Skeletal muscle cell (primary cell): ENCODE measurements at regions not wholly inside any gene's neighbourhood (a gene's known extent, or its start where the extent isn't known, plus 50 kb on each side); places are given as distances from the start of the nearest gene placed in this dataset.

ENCODE experiments used
- DNase-seq: peaks from one replicate; pipeline ENCODE4 v3.0.0-alpha.2; 2010; ENCODE audit warnings: low read depth
- H3K4me3 ChIP-seq: 2 replicates; pipeline ENCODE4 v1.5.1; 2011; ENCODE audit warnings: low read depth, mild to moderate bottlenecking, control low read depth, low read length, moderate library complexity

- DNase-seq = no peak
- H3K4me3 ChIP-seq = no peak overlapping the region
Observed at GRCh38 chr3:106773795-106774194, 603.4 kb upstream of the CCDC54 start.

GRCh38 chr3:106783231-106783630 lies 594.0 kb upstream of the CCDC54 start:
- DNase-seq = no peak

DNA sequence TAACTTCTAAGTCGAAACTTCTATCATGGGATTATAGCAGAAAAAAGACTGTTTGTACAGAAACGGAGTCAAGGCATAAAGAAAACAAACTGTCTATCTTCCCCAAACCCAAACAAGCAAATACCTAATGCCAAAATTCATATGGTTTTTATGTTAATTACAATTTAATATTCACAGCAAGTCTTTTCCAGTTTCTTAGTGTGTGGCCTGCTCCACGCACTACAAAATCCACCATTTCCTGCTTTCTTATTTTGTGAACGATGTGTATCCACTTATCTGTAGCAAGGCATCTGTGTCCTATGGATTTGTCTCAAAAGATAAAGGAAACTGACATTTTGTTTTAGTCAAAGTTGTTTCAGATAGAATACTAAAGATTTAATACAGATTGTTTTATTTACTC lies 588.0 kb upstream of the CCDC54 start:
- DNase-seq = no peak
- H3K4me3 ChIP-seq = no peak overlapping the region

More at GRCh38 chr3:106783231-106783630, 594.0 kb upstream of the CCDC54 start:
- H3K4me3 ChIP-seq = no peak overlapping the region

DNA sequence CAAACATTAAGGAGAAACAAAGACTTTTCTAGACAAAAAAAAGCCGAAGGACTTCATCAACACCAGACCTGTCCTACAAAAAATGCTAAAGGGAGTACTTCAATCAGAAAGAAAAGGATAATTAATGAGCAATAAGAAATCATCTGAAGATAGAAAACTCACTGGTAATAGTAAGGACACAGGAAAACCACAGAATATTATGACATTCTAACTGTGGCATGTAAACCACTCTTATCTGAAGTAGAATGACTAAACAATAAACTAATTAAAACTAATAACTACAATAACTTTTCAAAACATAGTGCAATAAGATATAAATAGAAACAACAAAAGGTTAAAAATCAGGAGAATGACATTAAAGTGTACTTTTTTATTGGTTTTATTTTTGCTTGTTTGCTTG lies 584.5 kb upstream of the CCDC54 start:
- no peak for DNase-seq
- no peak overlapping the region for H3K4me3 ChIP-seq

GRCh38 chr3:106794442-106794841 lies 582.8 kb upstream of the CCDC54 start:
- no peak overlapping the region for H3K4me3 ChIP-seq
- no peak for DNase-seq

DNA sequence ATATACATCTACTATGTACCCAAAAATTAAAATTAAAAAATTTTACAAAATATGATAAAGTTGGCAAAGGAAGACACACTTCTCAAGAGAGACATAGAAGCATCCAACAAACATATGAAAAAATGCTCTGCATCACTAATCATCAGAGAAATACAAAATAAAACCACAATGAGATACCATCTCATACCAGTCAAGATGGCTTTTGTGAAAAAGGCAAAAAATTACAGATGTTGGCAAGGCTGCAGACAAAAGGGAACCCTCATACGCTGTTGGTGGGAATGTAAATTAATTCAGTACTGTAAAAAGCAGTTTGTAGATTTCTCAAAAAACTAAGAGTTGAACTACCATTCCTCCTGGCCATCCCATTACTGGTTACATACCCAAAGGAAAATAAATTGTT lies 581.7 kb upstream of the CCDC54 start:
- DNase-seq = no peak
- no peak overlapping the region for H3K4me3 ChIP-seq

GRCh38 chr3:106797461-106797860 lies 579.8 kb upstream of the CCDC54 start:
- no peak for DNase-seq
- H3K4me3 ChIP-seq = no peak overlapping the region

GRCh38 chr3:106805625-106806024 lies 571.6 kb upstream of the CCDC54 start:
- no peak for DNase-seq
- H3K4me3 ChIP-seq = no peak overlapping the region

DNA sequence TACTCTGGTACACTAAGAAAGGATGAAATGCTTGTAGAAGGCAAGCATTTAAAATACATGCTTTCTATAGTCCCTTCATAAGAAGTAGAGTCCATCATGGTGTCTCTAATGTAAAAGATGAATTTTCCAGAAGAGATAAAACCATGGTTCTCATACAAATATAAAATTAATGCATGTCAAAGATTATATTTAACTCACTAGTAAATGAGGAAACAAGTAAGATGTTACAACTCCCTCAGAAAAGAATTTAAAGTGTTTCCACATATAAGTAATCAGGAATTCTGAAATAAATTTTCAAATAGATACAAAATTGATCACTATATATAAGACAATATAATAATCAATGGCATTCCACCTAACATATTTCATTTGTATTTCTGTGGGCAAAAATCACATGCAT lies 570.3 kb upstream of the CCDC54 start:
- no peak for DNase-seq
- no peak overlapping the region for H3K4me3 ChIP-seq

DNA sequence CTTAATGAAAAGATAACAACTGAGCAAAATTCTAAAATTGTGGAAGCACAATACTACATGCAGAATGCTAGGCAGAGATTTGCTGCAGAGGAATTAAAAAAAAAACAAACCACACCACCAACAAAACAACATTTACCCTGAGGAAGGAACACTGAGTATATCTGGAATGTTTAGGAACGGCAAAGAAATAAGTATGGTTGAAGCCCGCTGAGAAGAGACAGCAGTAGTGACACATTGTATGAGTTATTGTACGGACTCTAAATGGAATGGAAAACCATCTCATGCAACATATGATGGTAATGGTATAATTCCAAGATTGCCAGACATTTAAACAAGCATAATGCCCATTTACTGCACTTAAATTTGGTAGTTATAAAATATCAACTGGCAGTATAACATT lies 568.2 kb upstream of the CCDC54 start:
- no peak overlapping the region for H3K4me3 ChIP-seq
- no peak for DNase-seq

- no peak overlapping the region for H3K4me3 ChIP-seq
- DNase-seq = no peak
Observed at GRCh38 chr3:106809623-106810299, 567.5 kb upstream of the CCDC54 start.

DNA sequence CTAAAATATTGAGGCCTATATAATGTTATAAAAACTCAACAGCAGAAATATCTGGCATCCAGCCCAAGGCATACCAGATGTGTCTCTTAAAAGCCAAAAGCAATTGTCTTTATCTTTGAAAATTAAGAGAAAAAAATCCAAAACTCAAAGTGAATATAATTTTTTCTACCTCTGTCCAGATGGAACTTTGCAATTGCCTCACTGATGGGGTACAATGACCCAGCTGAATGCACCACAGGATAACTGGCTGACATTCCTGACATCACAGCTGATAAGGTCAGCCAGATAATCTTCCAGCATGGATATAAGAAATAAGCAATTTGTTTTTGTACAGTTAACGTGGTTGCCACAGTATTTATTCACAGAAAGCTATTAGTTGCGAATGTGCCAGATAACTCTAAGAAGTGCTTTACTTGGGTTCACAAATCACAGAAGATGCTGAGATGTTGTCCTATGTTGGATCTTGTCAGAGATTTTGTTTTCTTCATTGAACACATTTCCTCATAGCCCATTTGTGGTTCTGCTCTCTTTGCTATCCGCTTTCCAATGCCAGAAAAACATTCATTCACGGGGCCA lies 566.9 kb upstream of the CCDC54 start:
- DNase-seq = no peak

DNA sequence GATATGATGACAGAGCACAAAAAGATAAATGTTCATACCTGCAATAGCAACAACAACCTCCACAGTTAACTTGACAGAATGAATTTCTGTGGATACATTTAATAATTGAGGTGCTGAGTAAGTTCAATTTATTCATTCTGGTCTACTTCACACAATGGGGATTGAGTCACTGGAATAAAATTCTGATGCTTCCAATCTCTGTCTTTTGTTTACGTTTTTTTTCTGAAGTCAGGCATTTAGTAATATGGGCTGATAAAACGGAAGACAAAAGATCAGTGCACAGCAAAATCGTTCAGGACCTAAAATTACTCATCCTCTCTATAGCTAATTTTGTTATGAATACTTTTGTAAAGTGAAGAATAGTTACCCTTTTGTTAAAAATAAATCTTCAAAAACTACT lies 565.9 kb upstream of the CCDC54 start:
- DNase-seq = no peak
- no peak overlapping the region for H3K4me3 ChIP-seq

More for the DNA sequence above, 566.9 kb upstream of the CCDC54 start:
- no peak overlapping the region for H3K4me3 ChIP-seq

DNA sequence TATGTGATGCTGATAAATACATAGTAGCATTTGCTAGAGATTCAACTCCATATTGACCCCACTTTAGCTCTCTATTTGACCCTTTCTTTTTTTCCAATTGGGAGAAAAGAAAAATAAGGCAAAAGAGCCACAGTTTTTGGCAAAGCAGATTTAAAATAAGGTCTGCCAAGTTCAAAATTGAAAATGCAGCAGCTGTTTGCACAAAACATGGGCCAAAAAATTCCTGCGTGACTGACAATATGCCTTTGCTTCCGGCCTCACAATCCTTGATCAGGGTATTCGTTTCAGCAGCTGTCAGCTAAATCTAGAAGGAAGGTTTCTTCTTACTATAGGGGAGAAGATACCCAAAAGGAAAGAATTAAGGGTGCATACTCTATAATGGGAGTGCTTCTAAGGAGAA lies 563.5 kb upstream of the CCDC54 start:
- DNase-seq = no peak
- H3K4me3 ChIP-seq = no peak overlapping the region

GRCh38 chr3:106814231-106814630 lies 563.0 kb upstream of the CCDC54 start:
- DNase-seq = no peak

DNA sequence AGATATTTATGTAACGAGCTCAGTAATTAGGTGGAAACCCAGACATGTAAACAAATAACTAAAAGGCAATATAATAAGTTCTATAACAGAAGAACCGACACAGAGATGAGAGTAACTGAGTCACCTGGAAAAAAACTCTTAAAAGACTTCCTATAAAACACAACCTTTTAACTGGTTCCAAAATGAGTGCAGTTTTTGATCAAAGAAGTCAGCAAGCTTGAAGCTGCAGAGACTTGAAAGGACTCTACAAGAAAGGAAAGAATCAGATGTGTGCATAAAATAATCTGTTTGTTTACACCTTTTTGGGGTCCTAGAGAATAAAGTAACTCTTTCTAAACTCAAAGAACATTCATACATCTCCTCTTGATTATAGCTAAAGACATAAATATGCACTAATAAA lies 560.4 kb upstream of the CCDC54 start:
- no peak for DNase-seq
- no peak overlapping the region for H3K4me3 ChIP-seq

More at GRCh38 chr3:106814231-106814630, 563.0 kb upstream of the CCDC54 start:
- H3K4me3 ChIP-seq = no peak overlapping the region

GRCh38 chr3:106817706-106818105 lies 559.5 kb upstream of the CCDC54 start:
- DNase-seq = no peak
- no peak overlapping the region for H3K4me3 ChIP-seq

- no peak overlapping the region for H3K4me3 ChIP-seq
- DNase-seq = no peak
Observed at GRCh38 chr3:106819440-106819839, 557.8 kb upstream of the CCDC54 start.

GRCh38 chr3:106820726-106821362 lies 556.4 kb upstream of the CCDC54 start:
- no peak overlapping the region for H3K4me3 ChIP-seq
- no peak for DNase-seq

DNA sequence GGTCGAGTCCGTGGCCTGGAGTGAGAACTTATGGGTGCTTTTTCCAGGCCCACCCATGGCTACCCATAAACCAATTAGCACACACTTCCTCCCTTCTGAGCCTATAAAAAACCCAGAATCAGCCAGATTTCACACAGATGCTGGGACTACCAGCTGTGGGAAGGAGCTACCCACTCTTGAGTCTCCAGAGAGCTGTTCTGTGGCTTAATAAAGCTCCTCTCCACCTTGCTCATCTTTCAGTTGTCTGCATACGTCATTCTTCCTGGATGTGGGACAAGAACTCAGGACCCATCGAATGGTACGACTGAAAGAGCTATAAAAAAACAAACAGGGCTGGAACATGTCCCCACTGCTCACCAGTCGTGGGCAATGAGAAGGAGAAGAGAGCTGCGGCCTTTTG lies 555.4 kb upstream of the CCDC54 start:
- no peak for DNase-seq
- no peak overlapping the region for H3K4me3 ChIP-seq

DNA sequence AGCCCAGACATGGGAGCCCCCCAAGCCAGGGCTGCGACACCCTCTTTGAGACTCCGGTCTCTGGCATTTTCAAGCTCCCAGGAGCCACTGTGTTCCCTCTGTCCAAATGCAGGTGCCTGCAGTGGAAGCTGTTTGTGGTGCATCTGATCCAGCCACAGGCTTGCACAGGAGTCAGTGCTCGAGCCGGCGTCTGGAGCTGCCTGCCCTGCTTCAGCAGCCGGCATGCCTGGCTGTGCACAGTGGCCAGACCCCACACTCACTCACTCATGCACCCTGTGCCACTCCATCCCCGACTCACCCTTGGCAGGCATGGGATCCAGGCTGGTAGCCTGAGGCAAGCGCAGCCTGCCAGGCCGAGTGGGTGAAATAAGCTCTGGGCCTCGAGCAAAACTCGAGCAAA lies 555.0 kb upstream of the CCDC54 start:
- H3K4me3 ChIP-seq = no peak overlapping the region
- no peak for DNase-seq
